Stimulated activated CD4-positive, alpha-beta T cell treated with anti-CD3 and anti-CD28 coated beads, Interleukin-4, amount 100 ng/mL, for 1 hour (primary cell): ENCODE measurements at regions not wholly inside any gene's neighbourhood (a gene's known extent, or its start where the extent isn't known, plus 50 kb on each side); places are given as distances from the start of the nearest gene placed in this dataset.

Source experiments
- DNase-seq: peaks from one replicate; pipeline ENCODE4 v3.0.0-alpha.2; 2020

- DNase-seq: no peak
These were observed 266.4 kb upstream of the ZNF608 start for GRCh38 chr5:125012727-125013451.

GRCh38 chr5:125014202-125014601 is 267.8 kb upstream of the ZNF608 start:
- no peak for DNase-seq

- no peak for DNase-seq
These were observed 271.4 kb upstream of the ZNF608 start for GRCh38 chr5:125017796-125018195.

GRCh38 chr5:125023673-125024072 is 277.2 kb upstream of the ZNF608 start:
- DNase-seq: no peak

- no peak for DNase-seq
These were observed 280.7 kb upstream of the ZNF608 start for GRCh38 chr5:125026867-125027731.

- DNase-seq: no peak
These were observed 285.8 kb upstream of the ZNF608 start for GRCh38 chr5:125032286-125032685.

- DNase-seq: no peak
These were observed 287.2 kb upstream of the ZNF608 start for GRCh38 chr5:125033602-125034001.

GRCh38 chr5:125034331-125034730 is 287.9 kb upstream of the ZNF608 start:
- no peak for DNase-seq

- no peak for DNase-seq
These were observed 290.1 kb upstream of the ZNF608 start for GRCh38 chr5:125036494-125036893.

GRCh38 chr5:125037020-125037419 is 290.6 kb upstream of the ZNF608 start:
- DNase-seq: no peak

- DNase-seq: no peak
These were observed 291.1 kb upstream of the ZNF608 start for GRCh38 chr5:125037530-125037929.

- no peak for DNase-seq
These were observed 292.0 kb upstream of the ZNF608 start for GRCh38 chr5:125038477-125038876.

- no peak for DNase-seq
These were observed 295.4 kb upstream of the ZNF608 start for GRCh38 chr5:125041798-125042197.

- no peak for DNase-seq
These were observed 295.9 kb upstream of the ZNF608 start for GRCh38 chr5:125042261-125042890.

GRCh38 chr5:125043781-125044391 is 297.4 kb upstream of the ZNF608 start:
- no peak for DNase-seq

GRCh38 chr5:125044491-125045282 is 298.2 kb upstream of the ZNF608 start:
- DNase-seq: no peak

- DNase-seq: no peak
These were observed 299.2 kb upstream of the ZNF608 start for GRCh38 chr5:125045646-125046045.

- no peak for DNase-seq
These were observed 300.4 kb upstream of the ZNF608 start for GRCh38 chr5:125046838-125047237.

- DNase-seq: no peak
These were observed 301.4 kb upstream of the ZNF608 start for GRCh38 chr5:125047871-125048270.

GRCh38 chr5:125049721-125050702 is 303.6 kb upstream of the ZNF608 start:
- DNase-seq: no peak

GRCh38 chr5:125050926-125051325 is 304.5 kb upstream of the ZNF608 start:
- DNase-seq: no peak
